ENCODE measurements at regions not wholly inside any gene's neighbourhood (a gene's known extent, or its start where the extent isn't known, plus 50 kb on each side); places are given as distances from the start of the nearest gene placed in this dataset.

DNA sequence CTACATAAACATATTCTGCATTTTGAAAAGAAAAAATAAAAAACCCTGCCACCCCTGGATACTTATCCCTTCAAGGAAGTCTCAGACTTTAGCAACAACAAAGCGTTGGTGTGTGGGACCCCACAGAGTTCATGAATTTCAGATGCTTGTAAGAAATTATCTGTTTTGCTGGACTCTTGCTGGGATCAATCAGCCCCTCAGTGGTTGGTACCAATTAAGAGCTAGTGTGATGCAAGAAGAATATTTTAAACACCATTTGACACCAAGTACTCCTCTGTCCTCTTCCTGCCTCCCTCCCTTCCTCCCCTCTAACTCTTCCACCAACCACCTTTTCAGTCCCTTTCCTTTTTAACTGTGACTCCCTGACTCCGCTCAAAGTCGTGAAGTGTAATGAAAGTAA lies 51.5 kb downstream of the SST start:
- no peak for DNase-seq (ENCODE audit: low read depth)
- TF ChIP-seq, protein P1, sequence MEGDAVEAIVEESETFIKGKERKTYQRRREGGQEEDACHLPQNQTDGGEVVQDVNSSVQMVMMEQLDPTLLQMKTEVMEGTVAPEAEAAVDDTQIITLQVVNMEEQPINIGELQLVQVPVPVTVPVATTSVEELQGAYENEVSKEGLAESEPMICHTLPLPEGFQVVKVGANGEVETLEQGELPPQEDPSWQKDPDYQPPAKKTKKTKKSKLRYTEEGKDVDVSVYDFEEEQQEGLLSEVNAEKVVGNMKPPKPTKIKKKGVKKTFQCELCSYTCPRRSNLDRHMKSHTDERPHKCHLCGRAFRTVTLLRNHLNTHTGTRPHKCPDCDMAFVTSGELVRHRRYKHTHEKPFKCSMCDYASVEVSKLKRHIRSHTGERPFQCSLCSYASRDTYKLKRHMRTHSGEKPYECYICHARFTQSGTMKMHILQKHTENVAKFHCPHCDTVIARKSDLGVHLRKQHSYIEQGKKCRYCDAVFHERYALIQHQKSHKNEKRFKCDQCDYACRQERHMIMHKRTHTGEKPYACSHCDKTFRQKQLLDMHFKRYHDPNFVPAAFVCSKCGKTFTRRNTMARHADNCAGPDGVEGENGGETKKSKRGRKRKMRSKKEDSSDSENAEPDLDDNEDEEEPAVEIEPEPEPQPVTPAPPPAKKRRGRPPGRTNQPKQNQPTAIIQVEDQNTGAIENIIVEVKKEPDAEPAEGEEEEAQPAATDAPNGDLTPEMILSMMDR (IDR thresholded peaks at IDR 0.05; ENCODE audit: insufficient read depth, low read depth, low read length), result no peak
- H3K4me3 ChIP-seq (ENCODE audit: low read depth, low read length), result no peak overlapping the region

DNA sequence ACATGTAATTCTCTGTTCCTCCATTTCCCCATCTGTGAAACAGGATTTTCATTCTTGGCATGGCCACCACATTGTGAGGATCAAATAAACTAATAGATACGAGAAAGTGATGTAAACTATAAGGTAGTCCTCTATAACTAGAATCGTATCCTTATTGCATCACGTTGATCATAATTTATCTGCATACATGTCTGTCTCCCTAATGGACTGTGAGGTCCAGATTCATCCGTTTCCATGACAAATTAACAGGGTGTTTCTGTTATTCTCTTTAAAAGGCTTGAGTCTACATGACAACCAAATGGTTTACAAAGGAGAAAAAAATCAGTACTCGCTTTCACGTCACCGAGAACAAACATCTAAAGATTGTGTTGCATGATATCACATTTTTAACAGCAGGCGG lies 53.0 kb downstream of the SST start:
- no peak for DNase-seq (ENCODE audit: low read depth)
- H3K4me3 ChIP-seq (ENCODE audit: low read depth, low read length), result no peak overlapping the region
- TF ChIP-seq, protein P1 (IDR thresholded peaks at IDR 0.05; ENCODE audit: insufficient read depth, low read depth, low read length), result no peak

DNA sequence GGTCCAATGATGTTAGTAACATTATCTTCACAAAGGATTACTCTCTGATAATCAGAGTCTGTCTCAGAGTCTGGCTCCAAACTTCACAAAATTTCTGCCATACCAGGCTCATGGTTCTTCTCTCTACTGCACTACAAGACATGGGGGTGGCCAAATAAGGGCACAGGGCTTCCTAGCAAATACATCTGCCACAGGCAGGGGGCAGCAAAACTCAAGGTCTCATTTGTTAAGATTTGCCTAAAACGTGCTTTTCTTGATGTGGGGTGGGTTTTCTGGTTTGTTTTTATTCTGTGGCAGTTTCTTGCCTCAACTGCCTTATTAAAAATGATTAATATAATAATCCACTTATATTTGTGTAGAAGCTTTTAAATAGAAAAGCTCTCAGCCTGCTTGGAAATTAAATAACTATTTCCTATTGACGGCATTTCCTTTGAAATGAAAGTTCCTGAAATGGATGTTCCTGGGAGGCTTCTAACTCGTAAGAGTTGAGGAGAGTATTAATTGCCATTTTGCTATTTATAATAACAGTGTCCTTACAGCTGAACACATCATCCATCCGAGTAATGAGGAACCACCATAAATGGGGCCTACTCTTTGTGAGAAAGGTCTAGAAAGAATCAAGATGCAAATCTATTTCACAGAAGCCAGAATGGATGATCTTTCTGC lies 53.8 kb downstream of the SST start:
- no peak overlapping the region for H3K4me3 ChIP-seq (ENCODE audit: low read depth, low read length)
- TF ChIP-seq, protein P1 (IDR thresholded peaks at IDR 0.05; ENCODE audit: insufficient read depth, low read depth, low read length), result peak; percentile 86
- peak; percentile 74 for DNase-seq (ENCODE audit: low read depth)

DNA sequence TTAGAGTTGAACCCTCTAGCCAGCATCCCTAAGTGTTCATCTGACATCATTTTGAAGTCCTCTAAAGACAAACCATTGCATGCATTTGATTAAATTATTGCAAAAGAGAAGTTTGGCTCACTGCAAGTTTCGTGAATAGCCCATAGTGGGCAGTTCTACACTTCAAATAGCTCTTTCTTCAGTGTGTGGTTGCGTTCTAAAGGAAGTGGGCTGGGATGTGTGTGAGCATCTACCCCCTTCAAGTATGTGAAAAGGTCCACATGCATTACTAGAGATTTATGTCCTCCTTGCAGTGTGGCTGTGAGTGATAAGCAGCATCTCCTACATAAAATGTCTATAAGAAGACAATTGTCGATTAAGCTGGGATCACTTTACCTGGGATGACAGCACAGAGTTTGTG lies 54.6 kb downstream of the SST start:
- DNase-seq (ENCODE audit: low read depth), result no peak
- TF ChIP-seq, protein P1 (IDR thresholded peaks at IDR 0.05; ENCODE audit: insufficient read depth, low read depth, low read length), result no peak
- H3K4me3 ChIP-seq (ENCODE audit: low read depth, low read length), result no peak overlapping the region

DNA sequence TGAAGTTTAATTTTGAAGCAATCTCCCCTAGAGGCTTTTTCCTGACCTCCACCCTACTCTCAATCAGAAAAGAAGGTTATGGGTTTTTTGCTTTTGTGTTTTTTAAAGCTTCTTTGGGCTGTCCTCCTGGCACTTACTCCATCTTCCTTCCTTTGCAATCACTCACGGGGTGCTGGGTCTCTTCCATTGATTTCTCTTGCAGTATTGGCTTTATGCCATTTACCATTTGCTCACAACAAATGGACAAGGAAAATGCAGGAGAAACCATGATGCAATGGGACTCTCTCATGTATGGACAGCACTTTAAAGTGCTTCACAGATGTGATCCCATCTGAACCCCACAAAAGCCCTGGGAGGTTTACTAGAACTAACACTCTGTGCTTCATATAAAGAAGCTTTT lies 57.5 kb downstream of the SST start:
- no peak for DNase-seq (ENCODE audit: low read depth)
- H3K4me3 ChIP-seq (ENCODE audit: low read depth, low read length), result no peak overlapping the region

DNA sequence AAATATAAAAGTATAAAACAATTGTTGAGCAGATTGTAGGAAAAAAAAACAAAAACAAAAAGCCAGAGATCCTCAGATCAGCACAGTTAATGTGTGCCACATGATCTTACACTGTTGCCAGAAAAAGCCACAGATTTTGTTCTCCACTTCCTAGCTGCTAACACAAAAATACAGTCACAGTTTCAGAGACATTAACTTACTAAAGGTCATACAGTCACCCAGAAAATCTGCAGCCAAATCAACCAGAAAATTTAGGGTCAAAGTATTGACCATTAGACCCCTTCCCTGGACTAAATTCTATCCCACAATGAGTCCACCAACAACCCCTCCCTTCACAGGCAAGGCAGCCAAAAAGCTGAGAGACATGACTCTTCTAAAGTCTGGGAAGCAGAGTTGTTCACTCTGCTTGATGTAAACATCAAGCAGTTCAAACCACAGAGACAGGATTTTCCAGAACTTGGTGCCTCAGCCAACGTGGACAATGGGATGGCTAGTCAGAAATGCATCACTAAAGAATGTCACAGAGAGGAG lies 59.1 kb downstream of the SST start:
- peak; percentile 48 for DNase-seq (ENCODE audit: low read depth)
- H3K4me3 ChIP-seq (ENCODE audit: low read depth, low read length), result no peak overlapping the region
- TF ChIP-seq, protein P1 (IDR thresholded peaks at IDR 0.05; ENCODE audit: insufficient read depth, low read depth, low read length), result no peak

More for the DNA sequence above, 57.5 kb downstream of the SST start:
- TF ChIP-seq, protein P1 (IDR thresholded peaks at IDR 0.05; ENCODE audit: insufficient read depth, low read depth, low read length), result no peak

DNA sequence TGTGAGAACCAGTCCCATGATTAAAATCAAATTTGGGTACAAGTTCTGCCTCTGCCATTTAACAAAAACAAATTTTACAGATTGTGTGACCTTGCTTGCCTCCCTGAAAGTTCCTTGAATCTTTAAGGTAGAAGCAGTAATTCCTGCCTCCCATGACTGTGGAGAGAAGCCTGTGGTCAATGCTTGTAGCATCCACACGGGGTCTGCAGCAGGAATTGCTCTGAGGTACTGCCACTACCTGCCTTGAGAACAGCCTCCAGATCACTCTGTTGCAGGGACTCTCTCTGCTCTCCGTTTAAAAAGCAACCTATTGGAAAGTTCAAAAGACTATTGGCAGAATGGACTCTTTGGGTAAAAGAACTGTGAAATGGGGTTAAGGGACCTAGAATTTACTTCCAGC lies 75.9 kb downstream of the SST start:
- H3K4me3 ChIP-seq (ENCODE audit: low read depth, low read length), result no peak overlapping the region
- TF ChIP-seq, protein P1 (IDR thresholded peaks at IDR 0.05; ENCODE audit: insufficient read depth, low read depth, low read length), result no peak
- no peak for DNase-seq (ENCODE audit: low read depth)

All from fibroblast of villous mesenchyme (primary cell).